HEK293T (cell line): ENCODE measurements at regions not wholly inside any gene's neighbourhood (a gene's known extent, or its start where the extent isn't known, plus 50 kb on each side); places are given as distances from the start of the nearest gene placed in this dataset.
"Not testable (repeated sequence)": the region's sequence is repeated elsewhere in the genome, so short reads cannot be mapped to it uniquely, and the experiment has no call there.

Experiments used
- CTCF ChIA-PET: fragments of 350-600 bp; formaldehyde crosslinking; extraction: SDS; loops from one replicate; lab custom pipeline; 2021; ENCODE audit warnings: antibody characterized with exemption, inconsistent platforms; lab: Yijun Ruan, JAX
- POLR2A ChIA-PET: fragments of 350-600 bp; formaldehyde crosslinking; extraction: SDS; loops from one replicate; lab custom pipeline; 2020; ENCODE audit warnings: antibody characterized with exemption, inconsistent platforms; lab: Yijun Ruan, JAX
- DNase-seq: peaks from one replicate; pipeline ENCODE4 v3.0.0; 2012; ENCODE audit warnings: mixed read lengths; ENCODE audit errors: extremely low spot score

GRCh38 chr7:76971201-76971600 lies 61.0 kb downstream of the SPDYE17 start:
- POLR2A ChIA-PET, CTCF ChIA-PET, DNase-seq: not testable (repeated sequence)

GRCh38 chr7:76969892-76970291 lies 62.3 kb downstream of the SPDYE17 start:
- POLR2A ChIA-PET, CTCF ChIA-PET, DNase-seq: not testable (repeated sequence)

GRCh38 chr7:76965731-76966548 lies 66.2 kb downstream of the SPDYE17 start:
- DNase-seq, CTCF ChIA-PET, POLR2A ChIA-PET: not testable (repeated sequence)

- POLR2A ChIA-PET, CTCF ChIA-PET, DNase-seq: not testable (repeated sequence)
Measured at GRCh38 chr7:76964050-76964449, 68.1 kb downstream of the SPDYE17 start.

- POLR2A ChIA-PET, CTCF ChIA-PET, DNase-seq: not testable (repeated sequence)
Measured at GRCh38 chr7:76963061-76963460, 69.1 kb downstream of the SPDYE17 start.

GRCh38 chr7:76960400-76960986 lies 71.7 kb downstream of the SPDYE17 start:
- CTCF ChIA-PET, POLR2A ChIA-PET, DNase-seq: not testable (repeated sequence)

GRCh38 chr7:76959573-76960399 lies 72.4 kb downstream of the SPDYE17 start:
- CTCF ChIA-PET, POLR2A ChIA-PET: not testable (repeated sequence)

GRCh38 chr7:76956531-76956930 lies 75.6 kb downstream of the SPDYE17 start:
- POLR2A ChIA-PET, CTCF ChIA-PET, DNase-seq: not testable (repeated sequence)

More at GRCh38 chr7:76959573-76960399, 72.4 kb downstream of the SPDYE17 start:
- DNase-seq, result not testable (repeated sequence)

- CTCF ChIA-PET, DNase-seq, POLR2A ChIA-PET: not testable (repeated sequence)
Measured at GRCh38 chr7:76955124-76955523, 77.0 kb downstream of the SPDYE17 start.

GRCh38 chr7:76944603-76945002 lies 87.6 kb downstream of the SPDYE17 start:
- CTCF ChIA-PET, DNase-seq, POLR2A ChIA-PET: not testable (repeated sequence)

- CTCF ChIA-PET, POLR2A ChIA-PET, DNase-seq: not testable (repeated sequence)
Measured at GRCh38 chr7:76941809-76942765, 90.1 kb downstream of the SPDYE17 start.

GRCh38 chr7:76937781-76938180 lies 94.4 kb downstream of the SPDYE17 start:
- CTCF ChIA-PET, DNase-seq, POLR2A ChIA-PET: not testable (repeated sequence)

- POLR2A ChIA-PET, CTCF ChIA-PET, DNase-seq: not testable (repeated sequence)
Measured at GRCh38 chr7:76937330-76937729, 94.8 kb downstream of the SPDYE17 start.

GRCh38 chr7:76936346-76936745 lies 95.8 kb downstream of the SPDYE17 start:
- DNase-seq, CTCF ChIA-PET, POLR2A ChIA-PET: not testable (repeated sequence)

GRCh38 chr7:76934711-76935110 lies 97.5 kb downstream of the SPDYE17 start:
- POLR2A ChIA-PET, DNase-seq, CTCF ChIA-PET: not testable (repeated sequence)

GRCh38 chr7:76932957-76933356 lies 99.2 kb downstream of the SPDYE17 start:
- POLR2A ChIA-PET, DNase-seq, CTCF ChIA-PET: not testable (repeated sequence)

- DNase-seq, CTCF ChIA-PET, POLR2A ChIA-PET: not testable (repeated sequence)
Measured at GRCh38 chr7:76931441-76931840, 100.7 kb downstream of the SPDYE17 start.
